HepG2 (cell line): ENCODE measurements at regions not wholly inside any gene's neighbourhood (a gene's known extent, or its start where the extent isn't known, plus 50 kb on each side); places are given as distances from the start of the nearest gene placed in this dataset.
A peak's percentile ranks its signal among the peaks of the same experiment; 100 is the strongest.

Source experiments
- ATAC-seq: fragments of 200-7000 bp; cut with Tn5 transposase; 3 replicates; pipeline ENCODE4 v1.9.1; 2020; ENCODE audit warnings: mild to moderate bottlenecking, moderate library complexity
- BruUV-seq: library from RNA; stranded (reverse); fragments of 400-500 nt; replicated peaks from 2 replicates; lab custom pipeline; 2021; lab: Mats Ljungman, UMichigan
- CTCF ChIA-PET: fragments of 300-600 bp; formaldehyde crosslinking; extraction: SDS; loops from one replicate; lab custom pipeline; 2021; ENCODE audit warnings: low total read pairs, inconsistent platforms, low intra/inter-chr PET ratio; lab: Yijun Ruan, JAX
- POLR2A ChIA-PET: fragments of 350-600 bp; sonication (Branson Sonifier 250); formaldehyde crosslinking; loops from one replicate; lab custom pipeline; 2020; ENCODE audit warnings: antibody characterized with exemption, inconsistent platforms; lab: Yijun Ruan, JAX
- DNase-seq: peaks from one replicate; pipeline ENCODE4 v3.0.0-alpha.2; 2015; ENCODE audit warnings: low spot score
- FAIRE-seq: peaks from 3 replicates; lab custom pipeline; 2011; peaks lifted over from hg19 to GRCh38; lab: Jason Lieb, UNC
- H2AFZ ChIP-seq: one replicate; pipeline ENCODE4 v1.6.1; 2011; ENCODE audit warnings: low read length, inconsistent platforms
- H3K27ac ChIP-seq: fragments of 300-600 bp; 3 replicates; pipeline ENCODE4 v1.8.0; 2011; ENCODE audit warnings: mixed run types, mild to moderate bottlenecking, mixed read lengths, low read length, inconsistent platforms; ENCODE audit not compliant: insufficient read depth; ENCODE audit errors: extremely low read length
- H3K27me3 ChIP-seq, 2 experiments: fragments of 200-600 bp in 1 of 2; 2 replicates in 1 of 2; 3 replicates in 1 of 2; pipeline versions ENCODE4 v1.6.0 to v1.8.0; 2011; ENCODE audit warnings: low read length in 2 of 2, mild to moderate bottlenecking in 2 of 2, moderate library complexity in 2 of 2, inconsistent platforms in 1 of 2; ENCODE audit not compliant: insufficient read depth in 2 of 2, control insufficient read depth in 1 of 2
- H3K36me3 ChIP-seq, 2 experiments: fragments of 200-600 bp in 1 of 2; replicated peaks in 1 of 2; 2 replicates in 1 of 2; 3 replicates in 1 of 2; pipeline versions ENCODE4 v1.5.1 to v1.8.0; 2011; ENCODE audit warnings: low read length in 2 of 2, inconsistent platforms in 1 of 2; ENCODE audit not compliant: insufficient read depth in 2 of 2, control insufficient read depth in 1 of 2
- H3K4me1 ChIP-seq: 2 replicates; pipeline ENCODE4 v1.5.1; 2012; ENCODE audit warnings: low read length, inconsistent platforms; ENCODE audit not compliant: insufficient read depth
- H3K4me2 ChIP-seq: 2 replicates; pipeline ENCODE4 v1.6.0; 2011; ENCODE audit warnings: low read depth, low read length, inconsistent platforms
- H3K4me3 ChIP-seq, 3 experiments: fragments of 200-600 bp in 1 of 3; sonication (generic), shearing (Covaris generic) in 1 of 3; replicated peaks in 1 of 3; 2 replicates each; pipeline ENCODE4 v1.5.1; 2011 to 2016; ENCODE audit warnings: low read length in 3 of 3, inconsistent platforms in 2 of 3, low read depth in 2 of 3, mild to moderate bottlenecking in 2 of 3, control low read depth in 1 of 3, mixed read lengths in 1 of 3; ENCODE audit not compliant: insufficient read depth in 1 of 3
- H3K79me2 ChIP-seq: one replicate; pipeline ENCODE4 v1.6.1; 2011; ENCODE audit warnings: low read length, inconsistent platforms; ENCODE audit not compliant: insufficient read depth
- H3K9ac ChIP-seq: 2 replicates; pipeline ENCODE4 v1.6.0; 2011; ENCODE audit warnings: mild to moderate bottlenecking, low read depth, low read length, inconsistent platforms; ENCODE audit not compliant: insufficient read depth
- H3K9me3 ChIP-seq: 2 replicates; pipeline ENCODE4 v1.5.1; 2012; ENCODE audit warnings: mild to moderate bottlenecking, low read length
- H4K20me1 ChIP-seq: 2 replicates; pipeline ENCODE4 v1.6.0; 2011; ENCODE audit warnings: inconsistent platforms, mild to moderate bottlenecking, low read length, moderate library complexity; ENCODE audit not compliant: insufficient read depth
- MAFF ChIP-seq: IDR thresholded peaks from 2 replicates; pipeline ENCODE4 v1.6.1; 2011; ENCODE audit warnings: low read depth, low read length, improper control_type of control experiment
- MAFK ChIP-seq, 2 experiments: IDR thresholded peaks in 1 of 2; conservative IDR thresholded peaks in 1 of 2; 2 replicates each; pipeline ENCODE4 v1.6.1; 2011; ENCODE audit warnings: improper control_type of control experiment in 2 of 2, low read length in 2 of 2
- POGZ ChIP-seq: sonication (generic); formaldehyde crosslinking; IDR thresholded peaks from 2 replicates; pipeline ENCODE4 v1.4.0; 2020; ENCODE audit warnings: mild to moderate bottlenecking, missing genetic modification reagents
- RBFOX2 ChIP-seq: fragments of 200-400 bp; formaldehyde crosslinking; IDR thresholded peaks from 2 replicates; pipeline ENCODE4 v1.6.1; 2017; ENCODE audit warnings: low read depth, mild to moderate bottlenecking, low read length
- RBM39 ChIP-seq: fragments of 200-400 bp; formaldehyde crosslinking; IDR thresholded peaks from one replicate; pipeline ENCODE4 v1.6.1; 2018; ENCODE audit warnings: antibody characterized with exemption, mild to moderate bottlenecking, low read depth, low read length; ENCODE audit not compliant: poor library complexity, severe bottlenecking
- SCMH1 ChIP-seq: sonication (generic); formaldehyde crosslinking; IDR thresholded peaks from 2 replicates; pipeline ENCODE4 v1.9.0; 2021; ENCODE audit warnings: missing genetic modification reagents, mild to moderate bottlenecking, borderline replicate concordance
- ZNF713 ChIP-seq: sonication (generic); formaldehyde crosslinking; IDR thresholded peaks from 2 replicates; pipeline ENCODE4 v1.4.0; 2020; ENCODE audit warnings: mild to moderate bottlenecking, missing genetic modification reagents
- ZNF792 ChIP-seq: IDR thresholded peaks from 2 replicates; pipeline ENCODE4 v1.6.1; 2016
- ZNF816 ChIP-seq: sonication (generic); formaldehyde crosslinking; IDR thresholded peaks from 2 replicates; pipeline ENCODE4 v1.8.0; 2022; ENCODE audit warnings: missing genetic modification reagents, mild to moderate bottlenecking, borderline replicate concordance
- ZSCAN12 ChIP-seq: sonication (generic); formaldehyde crosslinking; IDR thresholded peaks from 2 replicates; pipeline ENCODE4 v1.9.0; 2021; ENCODE audit warnings: mild to moderate bottlenecking, missing genetic modification reagents
- WGBS: methylation state at CpG from one replicate; pipeline ENCODE4 v1.1.6; 2017; ENCODE audit warnings: low lambda C conversion rate; 5-methylcytosine and 5-hydroxymethylcytosine counted together
- in situ Hi-C: cut with HindIII; loops from 2 replicates; pipeline ENCODE4 v1.10.0; 2017; ENCODE audit warnings: low pct_unique_long_range_greater_than_20kb; ENCODE audit not compliant: extremely low pct_ligation_motif_present
- intact Hi-C: fragments of 100-400 bp; cut with micrococcal nuclease; formaldehyde crosslinking; loops from one replicate; pipeline ENCODE4 v1.10.0; 2022; ENCODE audit not compliant: unreplicated experiment

GRCh38 chr12:58566599-58566998 is 353.7 kb downstream of the LRIG3 start:
- H3K4me2 ChIP-seq: no peak overlapping the region
- no peaks in the 10 kb centered on the region for H3K79me2 ChIP-seq
- H2AFZ ChIP-seq: no peak overlapping the region
- H3K27me3 ChIP-seq: no peaks in the 10 kb centered on the region
- no peaks in the 10 kb centered on the region for H3K9me3 ChIP-seq
- H3K4me1 ChIP-seq: no peaks in the 10 kb centered on the region
- ATAC-seq (no peak), DNase-seq (no peak), FAIRE-seq (no peak)
- POLR2A ChIA-PET: no interaction called here
- no peak overlapping the region for H3K4me3 ChIP-seq
- CTCF ChIA-PET: no interaction called here
- H3K27ac ChIP-seq: no peak overlapping the region
- H3K9ac ChIP-seq: no peak overlapping the region
- 65% methylated on average over 3 of the region's 3 CpGs for WGBS
- intact Hi-C loops: no loop called here
- no peaks in the 10 kb centered on the region for H4K20me1 ChIP-seq
- TF ChIP-seq RBFOX2 (no peak), ZNF713 (CRISPR knock-in tag) (no peak), ZNF816 (CRISPR knock-in tag) (no peak), SCMH1 (CRISPR knock-in tag) (no peak), RBM39 (no peak), ZNF792 (CRISPR knock-in tag) (no peak), ZSCAN12 (CRISPR knock-in tag) (no peak)
- BruUV-seq: no TSS peak
- H3K36me3 ChIP-seq: no peaks in the 10 kb centered on the region
- in situ Hi-C loops: no loop called here

GRCh38 chr12:58567189-58567588 is 353.1 kb downstream of the LRIG3 start:
- Histone ChIP-seq H2AFZ (no peak overlapping the region), H3K9me3 (no peaks in the 10 kb centered on the region), H3K27me3 (no peaks in the 10 kb centered on the region), H4K20me1 (no peaks in the 10 kb centered on the region), H3K9ac (no peak overlapping the region), H3K4me1 (no peaks in the 10 kb centered on the region), H3K36me3 (no peaks in the 10 kb centered on the region), H3K27ac (no peak overlapping the region), H3K4me3 (no peak overlapping the region), H3K79me2 (no peaks in the 10 kb centered on the region), H3K4me2 (no peak overlapping the region)
- peak; percentile 34; the same call in 1 of the 2 replicates for TF ChIP-seq MAFF
- peak; percentile 25 to 59; a peak in 1 of 4 replicates for TF ChIP-seq MAFK (conservative IDR thresholded peaks at IDR 0.05 in 1 of 2, IDR thresholded peaks at IDR 0.05 in 1 of 2; ENCODE audit: low read length in 2 of 2)
- no peak for TF ChIP-seq POGZ (CRISPR knock-in tag)
- POLR2A ChIA-PET: no interaction called here
- CTCF ChIA-PET: no interaction called here
- WGBS: 30% methylated on average over 1 of the region's 1 CpG
- DNase-seq (no peak), ATAC-seq (no peak), FAIRE-seq (no peak)
- intact Hi-C loops (no loop called here), in situ Hi-C loops (no loop called here)
- no TSS peak for BruUV-seq
